OCI-LY3 (cell line): ENCODE measurements at regions not wholly inside any gene's neighbourhood (a gene's known extent, or its start where the extent isn't known, plus 50 kb on each side); places are given as distances from the start of the nearest gene placed in this dataset.
"Not testable (repeated sequence)": the region's sequence is repeated elsewhere in the genome, so short reads cannot be mapped to it uniquely, and the experiment has no call there.

Source experiments
- H2AFZ ChIP-seq: fragments of 200-600, 300-600 bp; shearing (Covaris generic); 2 replicates; pipeline ENCODE4 v1.6.0; 2014; ENCODE audit warnings: antibody characterized with exemption, low read depth, low read length
- H3K27ac ChIP-seq: fragments of 200-600, 300-600 bp; sonication (generic); 2 replicates; pipeline ENCODE4 v1.5.1; 2014; ENCODE audit warnings: mild to moderate bottlenecking, low read length, moderate library complexity, mixed read lengths
- H3K27me3 ChIP-seq: fragments of 200-600, 300-600 bp; sonication (generic); 2 replicates; pipeline ENCODE4 v1.6.1; 2014; ENCODE audit warnings: low read depth, low read length, mixed read lengths
- H3K36me3 ChIP-seq: fragments of 200-600, 300-600 bp; sonication (generic); replicated peaks from 2 replicates; pipeline ENCODE3; 2014; ENCODE audit warnings: low read depth, low read length, mixed read lengths
- H3K4me1 ChIP-seq: fragments of 300-600, 200-600 bp; sonication (generic); 2 replicates; pipeline ENCODE4 v1.6.1; 2014; ENCODE audit warnings: low read length, mixed read lengths
- H3K4me2 ChIP-seq: fragments of 200-600, 300-600 bp; sonication (generic); 2 replicates; pipeline ENCODE4 v1.6.1; 2014; ENCODE audit warnings: low read length, mixed read lengths
- H3K4me3 ChIP-seq: fragments of 300-600, 200-600 bp; sonication (generic); 2 replicates; pipeline ENCODE4 v1.5.1; 2014; ENCODE audit warnings: antibody characterized with exemption, mild to moderate bottlenecking, low read length, moderate library complexity
- H3K79me2 ChIP-seq: fragments of 300-600, 200-600 bp; shearing (Covaris generic); 2 replicates; pipeline ENCODE4 v1.6.1; 2014; ENCODE audit warnings: mild to moderate bottlenecking, low read length, mixed read lengths
- H3K9ac ChIP-seq: fragments of 300-600, 200-600 bp; shearing (Covaris generic); 2 replicates; pipeline ENCODE4 v1.6.0; 2014; ENCODE audit warnings: mild to moderate bottlenecking, low read length, moderate library complexity
- H3K9me3 ChIP-seq: fragments of 200-600, 300-600 bp; shearing (Covaris generic); 2 replicates; pipeline ENCODE4 v1.6.1; 2014; ENCODE audit warnings: low read length, mixed read lengths; ENCODE audit not compliant: insufficient read depth
- H4K20me1 ChIP-seq: fragments of 200-600, 300-600 bp; sonication (generic); 2 replicates; pipeline ENCODE4 v1.6.1; 2016; ENCODE audit warnings: low read length, mixed read lengths; ENCODE audit not compliant: insufficient read depth
- EZH2phosphoT487 ChIP-seq: fragments of 200-600 bp; shearing (Covaris generic); IDR thresholded peaks from 2 replicates; pipeline ENCODE4 v1.6.1; 2018; ENCODE audit warnings: antibody characterized with exemption, mixed run types, low read depth
- TF ChIP-seq, protein P1 (sequence below): fragments of 200-600, 300-600 bp; sonication (generic); IDR thresholded peaks from 2 replicates; pipeline ENCODE4 v1.5.1; 2014; ENCODE audit warnings: antibody characterized with exemption, low read length, low read depth

DNA sequence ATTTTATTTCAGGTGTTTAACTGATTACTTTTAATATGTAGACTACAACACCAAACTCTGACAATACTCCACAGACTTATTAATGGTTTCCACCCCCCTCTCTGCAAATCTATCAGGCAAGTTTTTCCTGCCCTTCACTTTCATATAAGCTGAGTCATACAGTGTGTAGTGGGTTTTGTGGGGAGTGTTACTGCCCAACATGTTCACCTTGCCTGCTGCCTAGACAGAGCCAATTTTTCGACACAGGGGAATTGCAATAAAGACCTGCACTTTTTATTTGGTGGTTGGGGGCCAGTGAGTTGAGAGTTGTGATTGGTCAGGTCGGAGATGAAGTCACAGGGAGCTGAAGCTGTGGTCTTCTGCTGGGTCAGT is 119.7 kb downstream of the PPIAL4G start:
- Histone ChIP-seq H3K79me2 (no peaks in the 10 kb centered on the region), H3K9me3 (no peaks in the 10 kb centered on the region), H3K4me3 (no peak overlapping the region), H2AFZ (no peak overlapping the region), H3K27ac (no peak overlapping the region), H4K20me1 (no peaks in the 10 kb centered on the region), H3K9ac (no peak overlapping the region), H3K4me1 (no peaks in the 10 kb centered on the region), H3K36me3 (no peaks in the 10 kb centered on the region), H3K4me2 (no peak overlapping the region), H3K27me3 (peaks cover 9% of the 10 kb centered on the region; the same call in 1 of the 2 replicates)
- no peak for TF ChIP-seq EZH2phosphoT487
- TF ChIP-seq, protein P1, sequence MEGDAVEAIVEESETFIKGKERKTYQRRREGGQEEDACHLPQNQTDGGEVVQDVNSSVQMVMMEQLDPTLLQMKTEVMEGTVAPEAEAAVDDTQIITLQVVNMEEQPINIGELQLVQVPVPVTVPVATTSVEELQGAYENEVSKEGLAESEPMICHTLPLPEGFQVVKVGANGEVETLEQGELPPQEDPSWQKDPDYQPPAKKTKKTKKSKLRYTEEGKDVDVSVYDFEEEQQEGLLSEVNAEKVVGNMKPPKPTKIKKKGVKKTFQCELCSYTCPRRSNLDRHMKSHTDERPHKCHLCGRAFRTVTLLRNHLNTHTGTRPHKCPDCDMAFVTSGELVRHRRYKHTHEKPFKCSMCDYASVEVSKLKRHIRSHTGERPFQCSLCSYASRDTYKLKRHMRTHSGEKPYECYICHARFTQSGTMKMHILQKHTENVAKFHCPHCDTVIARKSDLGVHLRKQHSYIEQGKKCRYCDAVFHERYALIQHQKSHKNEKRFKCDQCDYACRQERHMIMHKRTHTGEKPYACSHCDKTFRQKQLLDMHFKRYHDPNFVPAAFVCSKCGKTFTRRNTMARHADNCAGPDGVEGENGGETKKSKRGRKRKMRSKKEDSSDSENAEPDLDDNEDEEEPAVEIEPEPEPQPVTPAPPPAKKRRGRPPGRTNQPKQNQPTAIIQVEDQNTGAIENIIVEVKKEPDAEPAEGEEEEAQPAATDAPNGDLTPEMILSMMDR = no peak

DNA sequence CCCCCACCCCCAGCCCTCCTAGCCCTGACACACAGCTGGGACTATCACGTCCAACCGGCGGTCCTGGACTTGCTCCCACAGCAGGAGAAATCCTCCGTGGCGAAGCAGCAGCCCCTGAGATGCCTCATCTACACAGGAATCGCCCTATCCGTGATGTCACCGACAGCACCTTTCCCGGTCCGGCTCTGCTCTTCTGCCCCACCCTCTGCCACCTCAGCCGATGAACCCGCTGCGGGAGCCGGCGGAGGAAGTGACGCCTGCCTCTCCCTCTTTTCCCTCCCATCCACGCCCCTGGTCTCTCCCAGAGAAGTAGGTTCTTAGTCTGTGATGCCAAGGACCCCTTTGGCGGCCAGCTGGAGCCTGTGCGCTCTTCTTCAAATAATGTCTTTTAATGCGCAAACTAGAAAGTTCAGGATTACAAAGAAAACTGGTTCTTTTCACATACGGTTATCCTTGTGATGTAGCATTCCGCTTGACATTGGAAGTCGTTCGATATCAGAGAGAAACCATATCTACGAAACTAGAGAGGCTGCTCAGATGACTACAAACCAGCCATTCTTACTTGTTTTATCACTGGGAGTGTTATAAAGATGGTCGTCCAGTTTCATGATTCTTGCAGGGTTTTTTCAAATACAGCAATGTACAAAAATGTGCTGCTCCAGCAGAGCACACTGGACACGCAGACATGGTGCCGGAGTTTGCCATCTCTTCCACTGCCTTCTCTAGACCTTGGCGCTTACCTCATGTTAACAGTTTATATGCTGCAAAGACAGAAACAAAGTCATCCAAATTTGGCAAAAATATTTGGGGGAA is 120.3 kb downstream of the PPIAL4G start:
- peaks cover 9% of the 10 kb centered on the region; the same call in 1 of the 2 replicates for H3K27me3 ChIP-seq
- H3K36me3 ChIP-seq = no peaks in the 10 kb centered on the region
- TF ChIP-seq, protein P1 = no peak
- no peak for TF ChIP-seq EZH2phosphoT487
- no peak overlapping the region for H2AFZ ChIP-seq
- no peak overlapping the region for H3K27ac ChIP-seq
- H3K79me2 ChIP-seq = no peaks in the 10 kb centered on the region
- no peak overlapping the region for H3K4me3 ChIP-seq
- H3K9ac ChIP-seq = no peak overlapping the region
- no peaks in the 10 kb centered on the region for H3K4me1 ChIP-seq
- no peak overlapping the region for H3K4me2 ChIP-seq
- H4K20me1 ChIP-seq = no peaks in the 10 kb centered on the region
- H3K9me3 ChIP-seq = no peaks in the 10 kb centered on the region

DNA sequence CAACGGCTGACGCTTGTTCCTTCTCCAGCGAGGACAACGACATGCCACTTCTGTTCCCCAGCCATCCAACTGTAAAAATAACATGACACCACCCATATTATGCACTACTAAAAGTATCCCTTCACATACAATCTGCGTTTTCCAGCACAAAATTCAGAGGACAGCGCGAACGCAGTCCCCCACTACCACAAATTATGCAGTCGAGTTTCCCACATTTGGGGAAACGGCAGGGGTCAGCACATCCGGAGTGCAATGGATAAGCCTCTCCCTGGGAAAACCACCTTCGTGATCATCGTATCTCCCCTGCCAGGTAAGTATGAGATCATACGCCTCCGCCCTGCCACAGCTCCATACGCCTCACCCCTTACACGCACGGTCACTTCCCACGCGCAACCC is 120.9 kb downstream of the PPIAL4G start:
- Histone ChIP-seq H3K4me3 (no peak overlapping the region), H3K27ac (no peak overlapping the region), H3K4me1 (no peaks in the 10 kb centered on the region), H3K9ac (no peak overlapping the region), H3K27me3 (peaks cover 9% of the 10 kb centered on the region; the same call in 1 of the 2 replicates), H3K79me2 (no peaks in the 10 kb centered on the region), H3K36me3 (no peaks in the 10 kb centered on the region), H3K4me2 (no peak overlapping the region), H4K20me1 (no peaks in the 10 kb centered on the region), H2AFZ (no peak overlapping the region), H3K9me3 (no peaks in the 10 kb centered on the region)
- no peak for TF ChIP-seq EZH2phosphoT487
- TF ChIP-seq, protein P1 = no peak

DNA sequence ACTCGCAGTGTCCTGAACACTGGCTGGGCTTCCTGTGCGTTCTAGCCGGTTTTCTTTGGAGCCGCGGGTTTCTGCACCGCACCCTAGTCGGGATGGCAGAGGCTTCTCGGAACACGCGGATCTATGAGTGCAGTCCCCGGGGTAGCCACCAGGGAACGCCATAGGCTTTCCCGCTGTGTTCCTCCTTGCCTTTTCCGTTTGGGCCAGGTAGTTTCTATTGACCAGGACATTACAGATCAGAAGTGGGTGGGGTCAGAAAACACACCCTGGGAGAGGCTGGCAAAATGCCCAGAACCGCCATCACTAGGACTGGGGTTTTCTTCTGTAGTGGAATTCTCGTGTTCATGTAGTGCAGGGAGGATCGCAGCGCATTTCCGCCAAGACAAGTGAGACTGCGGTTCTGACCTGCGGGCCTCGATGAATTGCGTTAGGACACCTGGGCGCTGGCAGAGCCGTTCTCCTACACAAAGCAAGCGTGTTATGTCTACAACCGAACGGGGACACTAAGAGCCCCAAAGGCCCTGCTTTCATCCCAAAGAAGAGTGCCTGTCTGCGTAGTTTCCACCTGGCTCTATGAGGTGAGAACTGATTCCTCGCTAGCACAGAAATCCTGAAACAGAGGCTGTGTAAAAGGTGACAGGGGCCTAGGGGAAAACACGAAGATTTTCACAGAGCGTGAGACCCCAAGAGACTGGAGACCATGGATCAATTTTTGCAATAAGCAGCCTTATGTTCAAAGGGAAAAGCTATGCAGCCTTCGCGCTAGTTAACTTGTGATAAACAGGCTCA is 121.5 kb downstream of the PPIAL4G start:
- not testable (repeated sequence) for H3K9ac ChIP-seq, H3K4me3 ChIP-seq

More for the DNA sequence above, 121.5 kb downstream of the PPIAL4G start:
- not testable (repeated sequence) for H3K4me1 ChIP-seq, H2AFZ ChIP-seq, H3K4me2 ChIP-seq, H3K27me3 ChIP-seq, H3K79me2 ChIP-seq, H4K20me1 ChIP-seq, H3K9me3 ChIP-seq, H3K27ac ChIP-seq, H3K36me3 ChIP-seq
